ENCODE measurements at regions not wholly inside any gene's neighbourhood (a gene's known extent, or its start where the extent isn't known, plus 50 kb on each side); places are given as distances from the start of the nearest gene placed in this dataset.
"Not testable (repeated sequence)": the region's sequence is repeated elsewhere in the genome, so short reads cannot be mapped to it uniquely, and the experiment has no call there.

DNA sequence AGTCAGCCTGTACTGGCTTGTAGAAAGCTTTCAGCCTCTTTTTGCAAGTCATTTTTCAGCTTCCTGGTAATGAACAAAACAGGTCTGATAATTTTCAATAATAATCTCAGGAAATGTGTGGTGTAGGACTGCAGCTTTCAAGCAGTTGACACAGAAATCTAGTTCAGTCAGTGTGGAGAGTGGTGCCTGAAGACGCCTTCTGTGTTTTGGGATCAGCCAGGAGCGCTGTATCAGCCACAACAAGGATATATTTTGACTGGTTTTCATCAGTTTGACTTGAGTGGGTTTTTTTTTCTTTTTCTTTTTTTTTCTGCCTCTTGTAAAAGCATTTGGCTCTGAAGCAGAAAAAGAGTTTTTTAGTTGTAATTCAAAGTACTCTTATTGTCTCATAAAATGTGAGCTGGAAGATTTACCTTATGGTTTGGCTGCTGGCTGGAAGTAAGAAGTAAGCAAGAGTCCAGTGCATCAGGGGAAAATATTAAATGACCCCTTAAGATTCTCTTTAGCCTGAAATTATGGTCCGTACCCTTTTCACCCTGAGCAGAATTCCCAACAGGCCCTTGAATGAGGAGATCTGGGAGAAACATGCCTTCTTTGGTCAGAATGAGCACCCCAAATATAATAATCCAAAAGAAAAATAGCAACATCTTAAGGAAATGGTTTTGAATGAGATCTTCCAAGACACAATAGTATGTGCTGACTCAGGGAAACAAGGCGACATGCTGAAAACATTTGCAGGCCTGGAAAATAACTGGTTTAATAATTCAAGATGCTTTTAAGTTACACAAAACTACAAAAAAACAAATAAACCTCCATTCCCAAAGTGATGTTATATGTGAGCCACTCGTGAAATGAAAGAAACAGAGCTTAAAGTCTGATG is 332.7 kb upstream of the ADAMTS9 start:
- no peaks in the 10 kb centered on the region for H3K9me3 Mint-ChIP-seq (ENCODE audit: insufficient read depth)
- CTCF ChIA-PET = no interaction called here
- no peaks in the 10 kb centered on the region for H3K27me3 Mint-ChIP-seq (ENCODE audit: low read depth)
- no peak overlapping the region for H3K4me3 Mint-ChIP-seq
- no peaks in the 10 kb centered on the region for H3K36me3 Mint-ChIP-seq (ENCODE audit: low read depth)
- no peak overlapping the region for H3K27ac Mint-ChIP-seq
- ATAC-seq (no peak), DNase-seq (no peak)
- POLR2A ChIA-PET = no interaction called here
- H3K4me1 Mint-ChIP-seq (ENCODE audit: low read depth) = no peaks in the 10 kb centered on the region

DNA sequence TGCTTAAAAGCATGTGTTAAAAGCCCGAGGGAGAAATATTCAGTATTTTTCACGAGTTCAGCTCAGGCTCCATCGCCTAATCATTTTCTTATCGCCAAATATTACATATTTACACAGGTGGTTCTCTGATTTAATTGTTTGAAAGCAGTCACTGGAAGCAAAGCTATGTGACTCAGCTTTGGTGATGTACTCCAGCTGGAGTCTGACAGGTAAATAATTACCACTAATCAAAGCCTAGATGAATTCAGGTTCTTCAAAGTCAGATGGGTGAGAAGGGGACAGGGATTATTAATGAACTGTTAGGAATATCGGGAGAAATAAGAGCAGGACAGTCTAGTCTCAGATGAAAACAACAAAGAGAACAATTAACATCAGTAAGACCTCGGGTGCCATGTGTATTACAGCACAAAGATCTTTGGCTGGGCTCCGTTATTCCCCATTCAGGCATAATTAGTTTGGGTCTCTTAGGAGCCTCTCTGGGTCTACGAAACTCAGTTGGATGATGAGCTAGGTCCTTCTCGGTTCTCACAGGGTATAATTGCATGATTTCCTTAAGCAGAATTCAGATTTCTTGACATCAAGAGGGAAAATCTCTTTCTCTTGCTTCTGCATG is 331.7 kb upstream of the ADAMTS9 start:
- Mint-ChIP-seq H3K4me1 (ENCODE audit: low read depth) (no peaks in the 10 kb centered on the region), H3K9me3 (ENCODE audit: insufficient read depth) (no peaks in the 10 kb centered on the region), H3K27ac (no peak overlapping the region), H3K36me3 (ENCODE audit: low read depth) (no peaks in the 10 kb centered on the region), H3K27me3 (ENCODE audit: low read depth) (no peaks in the 10 kb centered on the region), H3K4me3 (no peak overlapping the region)
- no peak for ATAC-seq
- POLR2A ChIA-PET = no interaction called here
- DNase-seq = no peak
- CTCF ChIA-PET = no interaction called here

DNA sequence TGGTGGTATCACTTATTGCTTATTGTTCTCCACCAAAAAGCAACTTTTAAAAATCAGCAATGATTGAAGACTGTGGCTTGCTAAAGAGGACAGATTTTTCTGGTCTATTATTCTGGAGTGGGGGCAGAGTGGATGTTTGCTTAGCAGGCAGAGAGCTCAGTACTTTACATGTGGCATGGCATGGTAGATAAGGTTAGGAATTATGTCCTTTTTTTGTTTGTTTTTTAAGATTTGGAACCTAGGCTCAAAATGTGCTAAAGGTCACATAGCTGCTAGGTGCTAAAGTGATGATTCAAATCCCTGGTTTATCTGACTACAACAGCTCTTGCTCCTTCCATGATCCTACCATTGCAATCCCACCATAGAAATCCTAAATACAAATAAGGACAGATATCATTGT is 331.0 kb upstream of the ADAMTS9 start:
- ATAC-seq = no peak
- H3K4me1 Mint-ChIP-seq (ENCODE audit: low read depth) = no peaks in the 10 kb centered on the region
- H3K9me3 Mint-ChIP-seq (ENCODE audit: insufficient read depth) = no peaks in the 10 kb centered on the region
- no peaks in the 10 kb centered on the region for H3K27me3 Mint-ChIP-seq (ENCODE audit: low read depth)
- ChIA-PET CTCF (no interaction called here), POLR2A (no interaction called here)
- no peak overlapping the region for H3K4me3 Mint-ChIP-seq
- no peaks in the 10 kb centered on the region for H3K36me3 Mint-ChIP-seq (ENCODE audit: low read depth)
- H3K27ac Mint-ChIP-seq = no peak overlapping the region
- no peak for DNase-seq

DNA sequence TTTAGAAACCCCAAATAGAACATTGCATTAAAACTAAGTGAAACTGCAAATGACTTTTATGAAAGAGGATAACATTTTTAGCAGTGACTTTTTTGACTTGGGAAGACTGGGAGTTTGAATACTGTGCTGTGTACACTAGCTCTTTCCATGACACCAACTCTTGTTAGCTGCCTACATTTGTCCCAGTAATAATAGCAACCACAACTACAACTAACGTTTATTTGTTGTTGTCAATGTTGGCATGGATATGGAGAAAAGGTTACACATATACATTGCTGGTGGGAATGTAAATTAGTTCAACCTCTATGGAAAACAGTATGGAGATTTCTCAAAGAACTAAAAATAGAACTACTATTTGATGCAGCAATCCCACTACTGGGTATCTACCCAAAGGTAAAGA is 329.6 kb upstream of the ADAMTS9 start:
- POLR2A ChIA-PET = no interaction called here
- DNase-seq = no peak
- no peak for ATAC-seq
- Mint-ChIP-seq H3K4me1 (ENCODE audit: low read depth) (no peaks in the 10 kb centered on the region), H3K36me3 (ENCODE audit: low read depth) (no peaks in the 10 kb centered on the region), H3K4me3 (no peak overlapping the region), H3K27me3 (ENCODE audit: low read depth) (no peaks in the 10 kb centered on the region), H3K27ac (no peak overlapping the region), H3K9me3 (ENCODE audit: insufficient read depth) (peaks cover 7% of the 10 kb centered on the region)
- CTCF ChIA-PET = no interaction called here

DNA sequence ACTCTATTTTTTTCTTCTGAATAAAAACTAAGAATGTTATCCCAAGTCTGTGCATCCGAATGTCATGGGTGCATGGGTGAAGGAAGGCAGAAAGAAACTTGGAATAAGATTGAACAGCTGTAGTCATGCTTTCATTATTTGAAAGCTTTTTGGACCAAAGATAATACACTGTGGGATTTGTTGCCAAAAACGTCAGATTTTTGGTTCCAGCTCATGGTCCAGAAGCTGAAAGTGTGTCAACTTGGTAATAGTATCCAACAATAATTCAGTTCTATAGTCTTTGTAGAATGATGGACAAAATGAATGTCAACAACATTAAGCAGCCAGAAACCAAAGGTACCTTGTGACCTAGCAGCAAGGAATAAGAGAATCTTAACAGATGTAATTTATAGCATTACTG is 327.9 kb upstream of the ADAMTS9 start:
- H3K27ac Mint-ChIP-seq = no peak overlapping the region
- peaks cover 11% of the 10 kb centered on the region for H3K9me3 Mint-ChIP-seq (ENCODE audit: insufficient read depth)
- ATAC-seq (no peak), DNase-seq (no peak)
- no peak overlapping the region for H3K4me3 Mint-ChIP-seq
- no peaks in the 10 kb centered on the region for H3K36me3 Mint-ChIP-seq (ENCODE audit: low read depth)
- H3K4me1 Mint-ChIP-seq (ENCODE audit: low read depth) = no peaks in the 10 kb centered on the region
- CTCF ChIA-PET = no interaction called here
- H3K27me3 Mint-ChIP-seq (ENCODE audit: low read depth) = no peaks in the 10 kb centered on the region
- POLR2A ChIA-PET = no interaction called here

DNA sequence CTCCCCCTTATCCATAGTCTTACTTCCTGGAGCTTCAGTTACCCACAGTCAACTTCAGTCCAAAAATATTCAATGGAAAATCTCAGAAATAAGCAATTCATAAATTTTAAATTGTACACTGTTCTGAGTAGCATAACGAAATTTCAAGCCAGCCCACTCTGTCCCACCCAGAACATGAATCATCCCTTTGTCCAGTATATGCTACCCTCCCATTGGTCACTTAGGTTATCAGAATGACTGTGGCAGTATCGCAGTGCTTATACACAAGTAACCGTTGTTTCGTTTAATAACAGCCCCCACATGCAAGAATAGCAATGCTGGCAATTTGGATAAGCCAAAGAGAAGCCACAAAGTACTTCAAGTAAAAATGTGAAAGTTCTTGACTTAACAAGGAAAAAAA is 325.3 kb upstream of the ADAMTS9 start:
- H3K27me3 Mint-ChIP-seq (ENCODE audit: low read depth) = no peaks in the 10 kb centered on the region
- POLR2A ChIA-PET = no interaction called here

DNA sequence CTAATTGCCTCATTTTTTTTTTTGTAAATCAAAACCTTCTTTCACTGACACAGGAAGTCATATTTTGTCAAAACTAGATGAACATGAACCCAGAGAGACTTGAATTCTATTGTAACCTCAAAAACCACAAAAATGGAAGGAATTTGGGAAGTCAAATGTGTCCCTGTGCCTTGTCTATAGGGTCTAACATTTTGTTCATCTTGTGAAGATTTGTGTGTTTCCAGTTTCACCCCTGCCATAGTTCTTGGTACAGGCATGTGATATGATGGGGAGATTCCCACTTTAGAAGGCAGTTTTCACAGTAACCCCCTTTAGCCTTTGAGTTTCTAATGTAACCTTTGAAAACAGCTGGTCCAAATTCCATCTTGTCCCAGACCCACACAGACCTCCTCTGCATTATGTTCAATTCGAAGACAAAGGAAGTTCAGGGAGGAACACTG is 318.5 kb upstream of the ADAMTS9 start:
- no peaks in the 10 kb centered on the region for H3K27me3 Mint-ChIP-seq (ENCODE audit: low read depth)
- POLR2A ChIA-PET = no interaction called here

More for the DNA sequence above, 325.3 kb upstream of the ADAMTS9 start:
- CTCF ChIA-PET = no interaction called here
- ATAC-seq (no peak), DNase-seq (no peak)
- H3K36me3 Mint-ChIP-seq (ENCODE audit: low read depth) = no peaks in the 10 kb centered on the region
- no peak overlapping the region for H3K4me3 Mint-ChIP-seq
- no peak overlapping the region for H3K27ac Mint-ChIP-seq
- peaks cover 11% of the 10 kb centered on the region for H3K9me3 Mint-ChIP-seq (ENCODE audit: insufficient read depth)
- H3K4me1 Mint-ChIP-seq (ENCODE audit: low read depth) = no peaks in the 10 kb centered on the region

DNA sequence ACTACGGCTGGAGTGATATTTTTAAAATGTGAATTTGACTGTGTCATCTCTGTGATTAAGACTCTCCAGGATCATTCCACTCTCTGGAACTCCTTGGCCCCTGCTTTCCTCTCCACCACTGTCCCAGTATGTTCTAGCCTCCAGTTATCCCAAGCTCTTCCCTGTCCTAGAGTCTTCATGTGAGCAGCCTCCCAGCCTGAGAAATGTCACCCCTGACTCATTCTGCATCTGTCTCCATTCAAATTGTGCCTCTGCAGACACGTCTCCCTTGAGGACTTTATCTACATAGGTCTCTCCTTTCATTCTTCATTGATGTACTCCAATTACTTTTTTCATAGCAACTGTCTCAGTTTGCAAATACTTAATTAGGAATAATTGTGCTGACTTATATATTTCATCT is 317.7 kb upstream of the ADAMTS9 start:
- CTCF ChIA-PET = no interaction called here
- no peaks in the 10 kb centered on the region for H3K4me1 Mint-ChIP-seq (ENCODE audit: low read depth)
- ATAC-seq = no peak
- peaks cover 4% of the 10 kb centered on the region for H3K9me3 Mint-ChIP-seq (ENCODE audit: insufficient read depth)
- no peaks in the 10 kb centered on the region for H3K36me3 Mint-ChIP-seq (ENCODE audit: low read depth)
- H3K27ac Mint-ChIP-seq = no peak overlapping the region
- H3K4me3 Mint-ChIP-seq = no peak overlapping the region
- no peaks in the 10 kb centered on the region for H3K27me3 Mint-ChIP-seq (ENCODE audit: low read depth)
- no peak for DNase-seq
- POLR2A ChIA-PET = no interaction called here

More for the DNA sequence above, 318.5 kb upstream of the ADAMTS9 start:
- CTCF ChIA-PET = no interaction called here
- Mint-ChIP-seq H3K4me1 (ENCODE audit: low read depth) (no peaks in the 10 kb centered on the region), H3K27ac (no peak overlapping the region), H3K4me3 (no peak overlapping the region), H3K36me3 (ENCODE audit: low read depth) (no peaks in the 10 kb centered on the region), H3K9me3 (ENCODE audit: insufficient read depth) (peaks cover 4% of the 10 kb centered on the region)
- DNase-seq (no peak), ATAC-seq (no peak)

DNA sequence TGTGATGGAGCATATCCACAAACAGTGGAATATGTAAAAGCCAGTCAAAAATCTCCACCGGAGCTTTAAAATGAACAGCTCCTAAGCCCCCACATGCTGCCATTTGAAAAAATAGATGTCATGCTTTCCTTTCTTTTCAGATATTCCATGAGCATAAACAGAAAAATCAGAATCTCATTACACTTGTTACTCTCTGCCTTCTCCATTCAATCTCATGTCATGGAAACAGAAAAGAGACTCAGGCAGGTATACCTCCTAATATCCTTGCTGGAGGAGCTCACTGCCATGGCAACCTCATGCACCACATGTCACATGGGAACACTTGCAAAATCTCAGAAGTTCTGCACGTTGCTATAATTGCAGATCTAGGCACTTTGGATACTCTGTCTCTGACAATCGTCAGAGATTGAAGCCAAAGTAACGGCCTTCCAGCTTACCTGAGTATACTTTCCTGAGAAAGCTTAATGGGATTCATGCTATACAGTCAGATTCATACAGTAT is 317.0 kb upstream of the ADAMTS9 start:
- no peaks in the 10 kb centered on the region for H3K27me3 Mint-ChIP-seq (ENCODE audit: low read depth)
- no peaks in the 10 kb centered on the region for H3K36me3 Mint-ChIP-seq (ENCODE audit: low read depth)
- H3K27ac Mint-ChIP-seq = no peak overlapping the region
- ATAC-seq (no peak), DNase-seq (no peak)
- H3K4me3 Mint-ChIP-seq = no peak overlapping the region
- no peaks in the 10 kb centered on the region for H3K4me1 Mint-ChIP-seq (ENCODE audit: low read depth)
- peaks cover 4% of the 10 kb centered on the region for H3K9me3 Mint-ChIP-seq (ENCODE audit: insufficient read depth)
- ChIA-PET CTCF (no interaction called here), POLR2A (no interaction called here)

DNA sequence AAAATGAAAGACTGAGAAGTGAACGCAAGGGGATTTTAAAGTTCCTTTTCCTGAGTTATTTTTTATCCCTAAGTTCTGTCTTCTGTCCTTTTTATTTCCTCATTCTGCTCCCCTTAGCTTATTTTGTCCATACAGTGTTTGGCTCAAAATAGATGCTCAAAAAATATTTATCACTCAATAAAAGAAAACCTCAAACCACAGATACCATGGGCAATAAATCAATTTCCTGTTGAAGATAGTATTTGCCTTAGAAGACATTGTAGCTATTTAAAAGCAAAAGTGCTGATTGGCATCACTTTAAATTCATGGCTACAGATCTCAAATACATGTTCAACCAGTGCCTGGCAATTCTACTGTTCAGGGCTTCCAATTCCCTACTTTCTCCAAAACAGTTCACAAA is 316.5 kb upstream of the ADAMTS9 start:
- ATAC-seq (no peak), DNase-seq (no peak)
- no peak overlapping the region for H3K27ac Mint-ChIP-seq
- H3K4me1 Mint-ChIP-seq (ENCODE audit: low read depth) = no peaks in the 10 kb centered on the region
- H3K4me3 Mint-ChIP-seq = no peak overlapping the region
- POLR2A ChIA-PET = no interaction called here
- H3K36me3 Mint-ChIP-seq (ENCODE audit: low read depth) = no peaks in the 10 kb centered on the region
- CTCF ChIA-PET = no interaction called here
- H3K9me3 Mint-ChIP-seq (ENCODE audit: insufficient read depth) = peaks cover 4% of the 10 kb centered on the region
- no peaks in the 10 kb centered on the region for H3K27me3 Mint-ChIP-seq (ENCODE audit: low read depth)

DNA sequence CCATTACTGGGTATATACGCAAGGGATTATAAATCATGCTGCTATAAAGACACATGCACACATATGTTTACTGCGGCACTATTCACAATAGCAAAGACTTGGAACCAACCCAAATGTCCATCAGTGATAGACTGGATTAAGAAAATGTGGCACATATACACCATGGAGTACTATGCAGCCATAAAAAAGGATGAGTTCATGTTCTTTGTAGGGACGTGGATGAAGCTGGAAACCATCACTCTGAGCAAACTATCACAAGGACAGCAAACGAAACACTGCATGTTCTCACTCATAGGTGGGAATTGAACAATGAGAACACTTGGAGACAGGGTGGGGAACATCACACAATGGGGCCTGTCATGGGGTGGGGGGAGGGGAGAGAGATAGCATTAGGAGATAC is 313.3 kb upstream of the ADAMTS9 start:
- H3K9me3 Mint-ChIP-seq (ENCODE audit: insufficient read depth); H3K4me1 Mint-ChIP-seq (ENCODE audit: low read depth); H3K27me3 Mint-ChIP-seq (ENCODE audit: low read depth); H3K36me3 Mint-ChIP-seq (ENCODE audit: low read depth); ATAC-seq; H3K4me3 Mint-ChIP-seq; CTCF ChIA-PET; POLR2A ChIA-PET; H3K27ac Mint-ChIP-seq; DNase-seq: not testable (repeated sequence)

DNA sequence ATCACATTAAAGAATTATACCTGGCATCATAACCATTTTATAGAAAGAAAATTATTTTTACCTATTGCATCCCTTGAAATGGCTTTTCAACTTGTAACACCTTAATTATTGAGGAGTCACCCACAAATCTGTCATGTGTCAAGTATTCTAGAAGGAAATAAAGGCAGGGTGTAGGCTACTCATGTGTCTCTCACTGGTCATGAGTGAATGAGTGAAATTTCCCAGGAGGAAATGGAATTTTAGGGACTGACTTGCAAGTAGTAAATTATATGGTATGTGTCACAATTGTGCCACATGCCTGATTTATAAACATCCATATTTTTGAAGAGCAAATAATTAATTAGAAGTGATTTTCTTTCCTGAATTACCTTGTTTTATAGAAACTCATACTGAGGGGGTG is 310.5 kb upstream of the ADAMTS9 start:
- ATAC-seq = no peak
- no peaks in the 10 kb centered on the region for H3K36me3 Mint-ChIP-seq (ENCODE audit: low read depth)
- no peaks in the 10 kb centered on the region for H3K4me1 Mint-ChIP-seq (ENCODE audit: low read depth)
- ChIA-PET CTCF (no interaction called here), POLR2A (no interaction called here)
- no peaks in the 10 kb centered on the region for H3K9me3 Mint-ChIP-seq (ENCODE audit: insufficient read depth)
- H3K4me3 Mint-ChIP-seq = no peak overlapping the region
- no peaks in the 10 kb centered on the region for H3K27me3 Mint-ChIP-seq (ENCODE audit: low read depth)
- H3K27ac Mint-ChIP-seq = no peak overlapping the region
- no peak for DNase-seq

Data from activated CD8-positive, alpha-beta T cell treated with anti-CD3 and anti-CD28 coated beads, Interleukin-2, amount 10 ng/mL, durations not matched to agents 7 days and 5 days (primary cell).